ENCODE measurements at regions not wholly inside any gene's neighbourhood (a gene's known extent, or its start where the extent isn't known, plus 50 kb on each side); places are given as distances from the start of the nearest gene placed in this dataset.
"Not testable (repeated sequence)": the region's sequence is repeated elsewhere in the genome, so short reads cannot be mapped to it uniquely, and the experiment has no call there.

- DNase-seq (ENCODE audit: low read depth): no peak
Measured at GRCh38 chr6:126667728-126668127, 327.8 kb downstream of the CENPW start.

GRCh38 chr6:126672649-126673048 is 332.7 kb downstream of the CENPW start:
- peak; percentile 32 for DNase-seq (ENCODE audit: low read depth)

- not testable (repeated sequence) for DNase-seq (ENCODE audit: low read depth)
Measured at GRCh38 chr6:126673749-126674148, 333.8 kb downstream of the CENPW start.

GRCh38 chr6:126682440-126682839 is 342.5 kb downstream of the CENPW start:
- no peak for DNase-seq (ENCODE audit: low read depth)

DNA sequence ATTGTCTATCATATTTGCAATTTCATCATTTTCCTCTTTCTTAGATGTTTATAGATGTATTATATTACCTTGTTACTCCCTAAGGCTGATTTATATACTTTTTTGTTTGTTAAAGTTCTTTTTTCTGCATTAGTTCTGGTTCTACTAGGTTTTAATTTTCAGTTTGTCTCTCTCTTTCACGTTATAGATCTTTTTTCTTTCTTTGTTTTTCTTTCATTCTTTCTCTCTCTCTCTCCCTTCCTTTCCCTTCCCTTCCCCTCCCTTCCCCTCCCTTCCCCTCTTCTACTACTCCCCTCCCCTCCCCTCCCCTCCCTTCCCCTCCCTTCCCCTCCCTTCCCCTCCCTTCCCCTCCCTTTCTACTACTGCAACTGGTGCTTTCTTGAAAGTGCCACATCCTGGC is 345.3 kb downstream of the CENPW start:
- DNase-seq (ENCODE audit: low read depth): no peak

GRCh38 chr6:126696921-126697693 is 357.2 kb downstream of the CENPW start:
- DNase-seq (ENCODE audit: low read depth): peak; percentile 2

DNA sequence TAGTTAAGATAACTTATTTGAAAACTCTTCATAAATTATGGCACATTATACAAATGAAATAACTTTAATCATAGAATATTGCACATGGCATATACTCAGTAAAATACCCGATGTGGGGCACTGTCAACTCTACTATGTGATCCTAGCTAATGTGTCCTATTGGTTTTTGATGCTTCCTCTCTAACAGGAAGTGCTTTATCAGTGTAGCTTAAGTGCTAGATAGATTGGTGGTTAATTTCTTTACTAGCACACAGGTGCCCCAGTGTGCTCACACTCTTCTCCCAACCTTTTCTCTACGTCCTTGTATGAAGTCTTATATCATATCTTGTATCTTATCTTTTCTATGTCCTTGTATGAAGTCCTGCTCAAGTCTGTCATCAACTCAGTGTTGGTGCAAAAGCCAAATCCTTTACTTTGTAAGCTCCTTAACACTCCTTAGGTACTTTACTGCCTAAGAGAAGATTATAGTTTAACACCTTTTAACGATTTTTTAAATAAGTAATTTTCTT is 358.9 kb downstream of the CENPW start:
- no peak for DNase-seq (ENCODE audit: low read depth)

DNA sequence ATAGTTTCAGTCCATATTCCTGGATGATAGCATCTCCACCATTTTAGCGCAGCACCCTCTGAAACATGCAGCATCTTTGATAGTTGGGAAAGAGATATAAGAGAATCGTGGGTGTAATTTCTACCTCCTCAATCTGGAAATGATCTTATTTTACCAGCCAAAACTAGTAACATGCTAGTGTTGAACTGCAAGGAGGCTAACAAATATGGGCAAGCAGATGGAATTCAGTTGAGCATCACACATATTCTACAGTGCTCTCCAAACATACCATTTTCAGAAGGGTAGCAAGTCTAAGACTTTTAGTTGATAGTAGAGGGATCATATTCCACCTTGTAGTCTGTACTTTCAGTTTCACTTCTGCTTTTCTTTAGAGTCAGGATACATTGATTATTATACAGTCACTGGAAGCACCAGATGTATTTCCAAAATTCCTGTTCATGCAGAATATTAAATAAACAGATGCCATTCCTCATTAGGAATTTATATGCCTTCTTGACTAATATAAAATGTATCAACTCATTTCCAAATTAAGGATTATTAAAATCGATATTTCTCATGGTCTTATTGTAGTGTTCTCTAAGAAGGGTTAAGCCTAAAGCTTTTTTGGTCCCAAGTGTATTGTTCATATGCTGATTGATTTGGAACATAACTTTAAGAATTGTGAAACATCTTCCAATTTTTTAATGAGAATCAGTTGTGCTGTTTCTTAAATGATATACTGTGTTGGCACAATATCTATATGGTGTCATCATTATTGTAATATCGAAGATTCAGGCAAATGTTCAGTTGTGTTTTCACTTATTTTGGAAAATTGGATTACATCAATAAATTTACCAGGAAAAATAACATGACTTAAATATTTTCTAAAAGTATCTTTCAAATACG is 362.0 kb downstream of the CENPW start:
- DNase-seq (ENCODE audit: low read depth): peak; percentile 9

DNA sequence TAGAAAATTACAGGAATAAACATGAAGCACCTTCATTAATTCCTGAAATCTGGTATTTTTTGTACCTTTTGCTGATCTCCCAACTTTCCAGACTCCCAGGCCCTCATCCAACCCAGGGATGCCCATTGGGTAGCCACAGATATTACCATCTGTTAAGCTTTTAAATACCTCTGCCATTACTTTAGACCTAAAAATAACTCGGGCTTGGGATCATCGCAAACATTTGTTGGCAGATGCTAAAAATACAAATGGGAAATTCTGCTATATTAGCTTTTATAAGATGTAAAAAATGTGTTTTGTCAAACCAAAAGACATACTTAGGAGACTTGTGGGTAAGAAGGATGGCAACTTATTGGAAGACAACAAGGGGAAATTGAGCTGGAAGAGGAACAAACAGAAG is 376.1 kb downstream of the CENPW start:
- peak; percentile 80 for DNase-seq (ENCODE audit: low read depth)

DNA sequence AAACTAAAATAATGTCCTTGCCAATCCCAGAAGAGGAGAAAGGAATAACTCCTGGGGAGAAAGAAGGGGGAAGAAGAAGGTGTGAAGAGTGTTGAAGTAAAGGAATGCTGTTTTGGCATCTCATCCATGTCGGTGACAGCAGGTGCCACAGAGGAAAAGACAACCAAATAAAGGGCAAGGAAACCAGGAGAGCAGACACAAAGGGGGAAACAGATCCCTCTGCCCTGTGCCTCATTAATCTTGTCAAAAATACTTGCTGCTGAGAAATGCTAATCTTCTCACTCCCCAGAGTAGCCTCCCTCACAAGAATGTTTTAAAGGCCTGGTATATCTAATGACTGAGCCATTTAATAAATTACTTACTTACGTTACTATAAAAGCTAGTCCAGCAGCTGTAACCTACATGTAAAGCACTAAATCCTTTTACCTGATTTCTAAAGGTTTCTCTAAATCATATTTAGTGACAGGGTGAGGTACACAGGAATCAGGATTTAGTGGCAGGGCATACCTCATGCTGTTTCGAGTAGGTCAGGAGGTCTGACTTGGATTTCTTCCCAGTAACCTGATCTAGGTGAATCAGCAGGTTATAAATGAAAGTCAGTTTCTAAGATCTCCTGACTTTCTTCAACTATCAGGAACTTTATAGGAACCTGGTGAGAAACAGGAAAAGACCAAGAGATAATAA is 377.1 kb downstream of the CENPW start:
- no peak for DNase-seq (ENCODE audit: low read depth)

DNA sequence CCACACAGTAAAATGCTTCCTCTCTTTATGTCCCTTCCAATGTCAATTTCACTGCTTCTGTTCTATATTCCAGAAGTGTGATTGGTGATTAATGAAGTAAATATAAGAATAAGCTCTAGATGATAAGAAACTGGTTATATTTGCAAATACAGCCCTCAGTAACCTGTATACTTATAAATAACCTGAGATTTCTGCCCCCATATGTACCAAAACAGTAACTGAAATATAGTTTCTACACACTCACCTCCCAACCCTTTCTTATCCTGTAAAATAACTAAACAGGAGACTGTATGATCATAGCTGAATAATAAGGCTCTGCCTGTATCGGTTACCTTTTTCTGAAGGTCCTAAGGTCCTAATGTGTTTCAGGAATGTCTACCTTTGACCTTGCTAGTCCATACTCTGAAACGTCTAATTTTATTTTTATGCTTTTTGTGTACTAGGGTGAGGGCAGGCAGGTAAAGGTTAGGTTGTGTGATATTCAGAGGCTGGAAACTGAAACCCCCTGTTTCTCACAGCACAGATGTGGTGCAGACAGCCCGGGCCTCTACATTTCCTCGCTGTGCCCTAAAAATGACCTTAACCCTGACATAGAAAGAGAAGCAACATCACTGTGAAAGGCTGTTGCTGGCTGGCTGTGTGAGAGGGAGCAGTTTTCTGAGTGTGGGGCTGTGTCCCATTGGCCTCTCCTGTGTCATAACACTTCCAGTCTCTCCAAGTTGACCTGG is 378.8 kb downstream of the CENPW start:
- no peak for DNase-seq (ENCODE audit: low read depth)

- peak; percentile 22 for DNase-seq (ENCODE audit: low read depth)
Measured at GRCh38 chr6:126720304-126720703, 380.4 kb downstream of the CENPW start.

DNA sequence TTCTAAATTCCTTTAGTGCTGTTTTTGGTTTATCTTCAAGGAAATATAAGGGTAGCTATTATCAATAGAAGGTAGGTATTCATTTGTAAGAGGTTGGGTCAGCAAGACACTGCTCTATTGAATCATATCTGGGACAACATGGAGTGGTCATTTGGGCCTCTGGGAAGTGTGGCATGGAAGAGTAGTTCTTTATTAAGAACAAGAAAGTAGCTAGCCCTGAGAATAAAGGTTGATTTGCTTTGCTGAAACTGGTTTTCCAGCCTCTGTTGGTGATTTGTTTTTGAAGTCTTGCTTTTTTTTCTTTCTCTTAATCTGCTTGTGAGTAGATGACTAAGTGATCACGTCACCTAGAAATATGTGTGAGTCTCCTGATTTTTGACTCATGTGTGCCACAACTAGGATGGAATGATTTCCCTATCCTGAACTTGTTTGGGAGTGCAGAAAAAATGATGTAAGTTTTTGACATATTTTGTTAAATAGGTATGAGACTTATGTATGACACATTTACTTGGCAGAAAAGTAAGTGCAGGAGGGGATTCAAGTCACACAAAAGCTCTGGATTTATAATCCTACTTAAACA is 381.8 kb downstream of the CENPW start:
- DNase-seq (ENCODE audit: low read depth): peak; percentile 93

- DNase-seq (ENCODE audit: low read depth): no peak
Measured at GRCh38 chr6:126722411-126722810, 382.5 kb downstream of the CENPW start.

GRCh38 chr6:126723541-126724170 is 383.7 kb downstream of the CENPW start:
- DNase-seq (ENCODE audit: low read depth): no peak

- peak; percentile 5 for DNase-seq (ENCODE audit: low read depth)
Measured at GRCh38 chr6:126724821-126725220, 384.9 kb downstream of the CENPW start.

- DNase-seq (ENCODE audit: low read depth): not testable (repeated sequence)
Measured at GRCh38 chr6:126726454-126726853, 386.5 kb downstream of the CENPW start.

GRCh38 chr6:126738146-126738545 is 380.3 kb upstream of the RSPO3 start:
- DNase-seq (ENCODE audit: low read depth): no peak

- no peak for DNase-seq (ENCODE audit: low read depth)
Measured at GRCh38 chr6:126738641-126739040, 379.8 kb upstream of the RSPO3 start.

GRCh38 chr6:126743076-126743475 is 375.4 kb upstream of the RSPO3 start:
- DNase-seq (ENCODE audit: low read depth): no peak
